NB4 (cell line): ENCODE measurements at regions not wholly inside any gene's neighbourhood (a gene's known extent, or its start where the extent isn't known, plus 50 kb on each side); places are given as distances from the start of the nearest gene placed in this dataset.

Experiments used
- DNase-seq: peaks from one replicate; pipeline ENCODE4 v3.0.0; 2010; ENCODE audit warnings: low read depth
- H3K4me3 ChIP-seq: one replicate; pipeline ENCODE4 v1.5.1; 2011; ENCODE audit warnings: mild to moderate bottlenecking, low read depth, low read length, moderate library complexity
- CTCF ChIP-seq: IDR thresholded peaks from one replicate; pipeline ENCODE4 v1.5.1; 2012; ENCODE audit warnings: low read depth, low read length
- MAX ChIP-seq: IDR thresholded peaks from 2 replicates; pipeline ENCODE4 v1.6.1; 2011; ENCODE audit warnings: low read depth, low read length
- MYC ChIP-seq: IDR thresholded peaks from 2 replicates; pipeline ENCODE4 v1.6.1; 2011; ENCODE audit warnings: low read depth, low read length
- POLR2A ChIP-seq: IDR thresholded peaks from 2 replicates; pipeline ENCODE4 v1.6.1; 2011; ENCODE audit warnings: mild to moderate bottlenecking; ENCODE audit not compliant: insufficient read length; ENCODE audit errors: extremely low read depth

GRCh38 chr1:232521660-232522059, 108.3 kb downstream of the SIPA1L2 start:
- TF ChIP-seq CTCF (no peak), MAX (no peak), POLR2A (no peak), MYC (no peak)
- no peak for DNase-seq
- H3K4me3 ChIP-seq = no peak overlapping the region

GRCh38 chr1:232519186-232519585, 110.7 kb downstream of the SIPA1L2 start:
- no peak for TF ChIP-seq MYC
- no peak for TF ChIP-seq MAX
- TF ChIP-seq CTCF = no peak
- no peak for TF ChIP-seq POLR2A
- H3K4me3 ChIP-seq = no peak overlapping the region
- no peak for DNase-seq

GRCh38 chr1:232518349-232518748, 111.6 kb downstream of the SIPA1L2 start:
- H3K4me3 ChIP-seq = no peak overlapping the region
- TF ChIP-seq CTCF (no peak), MAX (no peak), POLR2A (no peak), MYC (no peak)

GRCh38 chr1:232517204-232517603, 112.7 kb downstream of the SIPA1L2 start:
- DNase-seq = no peak
- no peak overlapping the region for H3K4me3 ChIP-seq
- TF ChIP-seq MAX = no peak
- TF ChIP-seq CTCF = no peak
- TF ChIP-seq MYC = no peak

More at GRCh38 chr1:232518349-232518748, 111.6 kb downstream of the SIPA1L2 start:
- no peak for DNase-seq

GRCh38 chr1:232515706-232516105, 114.2 kb downstream of the SIPA1L2 start:
- no peak overlapping the region for H3K4me3 ChIP-seq
- DNase-seq = no peak
- TF ChIP-seq MYC (no peak), MAX (no peak), CTCF (no peak), POLR2A (no peak)

GRCh38 chr1:232512712-232513111, 117.2 kb downstream of the SIPA1L2 start:
- no peak for DNase-seq
- TF ChIP-seq MYC (no peak), CTCF (no peak), MAX (no peak), POLR2A (no peak)
- no peak overlapping the region for H3K4me3 ChIP-seq
